Fibroblast of the aortic adventitia (primary cell): ENCODE measurements at regions not wholly inside any gene's neighbourhood (a gene's known extent, or its start where the extent isn't known, plus 50 kb on each side); places are given as distances from the start of the nearest gene placed in this dataset.

Experiments
- DNase-seq: peaks from one replicate; pipeline ENCODE4 v3.0.0-alpha.2; 2010; ENCODE audit warnings: low read depth
- H3K4me3 ChIP-seq: 2 replicates; pipeline ENCODE4 v1.5.1; 2011; ENCODE audit warnings: low read depth, mild to moderate bottlenecking, control low read depth, low read length, moderate library complexity
- TF ChIP-seq, protein P1 (sequence below): IDR thresholded peaks from 2 replicates; pipeline ENCODE4 v1.5.1; 2011; ENCODE audit warnings: mild to moderate bottlenecking, low read length, control low read depth, inconsistent platforms; ENCODE audit not compliant: insufficient read depth

DNA sequence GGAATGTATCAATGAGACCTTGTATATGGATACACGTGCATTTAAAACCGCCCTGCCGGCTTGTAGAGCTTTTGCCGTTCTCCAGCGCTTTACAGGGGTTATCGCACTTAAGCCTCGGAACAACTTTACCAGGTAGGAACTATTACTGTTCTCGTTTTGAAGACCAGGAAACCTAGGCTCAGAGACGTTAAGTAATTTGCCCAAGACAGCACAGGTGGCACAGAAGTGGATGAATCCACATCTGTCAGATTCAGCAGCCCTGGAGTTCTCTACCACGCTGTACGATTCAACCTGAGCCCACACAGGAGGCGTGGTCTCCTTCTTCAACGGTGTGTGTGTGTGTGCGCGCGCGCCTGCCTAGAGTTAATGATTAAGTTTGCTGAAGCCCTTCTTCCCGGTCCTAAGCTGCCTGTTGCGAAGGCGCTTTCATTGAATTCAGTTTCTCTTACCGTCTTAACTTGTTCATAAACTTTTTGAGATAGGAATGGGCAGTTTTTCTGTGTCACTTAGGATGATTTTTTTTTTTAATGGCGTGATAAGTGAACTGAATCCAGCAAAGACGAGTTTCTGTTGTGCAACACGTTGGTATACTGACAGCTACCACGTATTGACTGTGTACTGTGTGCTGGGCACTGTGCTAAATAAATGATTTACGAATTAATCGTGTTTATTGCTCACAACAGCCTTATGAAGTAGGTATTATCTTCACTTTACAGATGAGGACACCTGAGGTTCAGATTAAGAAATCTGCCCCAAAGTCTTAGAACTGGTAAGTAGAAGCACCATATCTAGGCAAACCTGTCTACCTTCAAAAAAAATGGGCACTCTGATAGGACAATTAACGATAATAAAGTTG is 67.4 kb downstream of the KCNRG start:
- DNase-seq, result peak; percentile 67
- TF ChIP-seq, protein P1, sequence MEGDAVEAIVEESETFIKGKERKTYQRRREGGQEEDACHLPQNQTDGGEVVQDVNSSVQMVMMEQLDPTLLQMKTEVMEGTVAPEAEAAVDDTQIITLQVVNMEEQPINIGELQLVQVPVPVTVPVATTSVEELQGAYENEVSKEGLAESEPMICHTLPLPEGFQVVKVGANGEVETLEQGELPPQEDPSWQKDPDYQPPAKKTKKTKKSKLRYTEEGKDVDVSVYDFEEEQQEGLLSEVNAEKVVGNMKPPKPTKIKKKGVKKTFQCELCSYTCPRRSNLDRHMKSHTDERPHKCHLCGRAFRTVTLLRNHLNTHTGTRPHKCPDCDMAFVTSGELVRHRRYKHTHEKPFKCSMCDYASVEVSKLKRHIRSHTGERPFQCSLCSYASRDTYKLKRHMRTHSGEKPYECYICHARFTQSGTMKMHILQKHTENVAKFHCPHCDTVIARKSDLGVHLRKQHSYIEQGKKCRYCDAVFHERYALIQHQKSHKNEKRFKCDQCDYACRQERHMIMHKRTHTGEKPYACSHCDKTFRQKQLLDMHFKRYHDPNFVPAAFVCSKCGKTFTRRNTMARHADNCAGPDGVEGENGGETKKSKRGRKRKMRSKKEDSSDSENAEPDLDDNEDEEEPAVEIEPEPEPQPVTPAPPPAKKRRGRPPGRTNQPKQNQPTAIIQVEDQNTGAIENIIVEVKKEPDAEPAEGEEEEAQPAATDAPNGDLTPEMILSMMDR, result no peak
- peak overlapping the region; percentile 84 for H3K4me3 ChIP-seq

DNA sequence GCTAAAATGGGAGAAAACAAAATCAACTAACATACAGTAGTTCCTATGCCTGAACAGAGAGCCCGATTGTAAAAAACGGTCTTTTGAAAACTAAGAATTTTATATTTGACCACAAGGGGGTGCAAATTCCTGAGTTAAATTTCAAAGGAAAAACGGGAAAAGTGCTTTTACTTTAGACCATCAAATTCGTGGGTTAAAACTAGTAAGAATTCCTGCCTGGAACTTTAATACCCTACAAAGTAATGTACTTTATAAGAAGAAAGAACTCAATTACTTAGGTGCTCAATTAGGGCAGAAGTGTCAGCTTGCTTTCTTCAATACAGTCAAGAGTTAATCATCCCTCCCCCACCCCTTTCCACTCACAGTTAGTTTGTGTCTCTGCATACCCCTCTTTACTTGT is 69.8 kb downstream of the KCNRG start:
- TF ChIP-seq, protein P1, result peak; percentile 38
- peak; percentile 79 for DNase-seq
- peak overlapping the region; percentile 42 for H3K4me3 ChIP-seq

DNA sequence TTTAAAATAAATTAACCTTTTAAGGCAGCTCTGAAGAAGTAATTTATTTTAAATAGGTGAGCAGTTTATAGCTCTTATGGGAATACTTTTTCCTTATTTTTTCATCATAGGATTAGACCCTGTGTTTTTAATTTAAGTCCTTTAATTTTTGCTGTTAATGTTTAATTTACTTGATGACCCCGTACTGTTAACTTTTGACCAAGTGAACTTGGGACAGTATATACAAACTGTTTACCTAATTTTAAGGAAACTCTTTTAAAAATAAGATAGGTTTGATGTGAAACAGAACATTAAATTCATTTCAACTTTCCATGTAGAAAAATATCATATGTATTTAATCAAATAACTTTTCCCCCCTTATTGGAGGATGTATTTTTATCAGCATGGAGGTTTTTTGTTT is 74.4 kb downstream of the KCNRG start:
- no peak overlapping the region for H3K4me3 ChIP-seq
- TF ChIP-seq, protein P1, result no peak
- DNase-seq, result no peak

DNA sequence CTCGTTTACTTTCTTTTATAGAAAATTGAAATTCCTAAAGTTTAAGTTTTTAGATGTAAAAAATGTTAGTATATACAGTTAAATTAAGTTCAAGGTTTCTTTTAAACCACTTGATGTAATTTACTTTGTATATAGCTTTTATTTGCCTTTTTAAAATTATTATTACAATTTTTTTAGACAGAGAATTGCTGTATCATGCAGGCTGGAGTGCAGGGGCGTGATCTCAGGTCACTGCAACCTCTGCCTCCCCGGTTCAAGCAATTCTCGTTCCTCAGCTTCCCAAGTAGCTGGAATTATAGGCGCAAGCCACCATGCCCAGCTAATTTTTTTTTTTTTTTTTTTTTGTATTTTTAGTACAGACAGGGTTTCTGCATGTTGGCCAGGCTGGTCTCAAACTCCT is 75.0 kb downstream of the KCNRG start:
- H3K4me3 ChIP-seq, result no peak overlapping the region
- TF ChIP-seq, protein P1, result no peak
- no peak for DNase-seq

DNA sequence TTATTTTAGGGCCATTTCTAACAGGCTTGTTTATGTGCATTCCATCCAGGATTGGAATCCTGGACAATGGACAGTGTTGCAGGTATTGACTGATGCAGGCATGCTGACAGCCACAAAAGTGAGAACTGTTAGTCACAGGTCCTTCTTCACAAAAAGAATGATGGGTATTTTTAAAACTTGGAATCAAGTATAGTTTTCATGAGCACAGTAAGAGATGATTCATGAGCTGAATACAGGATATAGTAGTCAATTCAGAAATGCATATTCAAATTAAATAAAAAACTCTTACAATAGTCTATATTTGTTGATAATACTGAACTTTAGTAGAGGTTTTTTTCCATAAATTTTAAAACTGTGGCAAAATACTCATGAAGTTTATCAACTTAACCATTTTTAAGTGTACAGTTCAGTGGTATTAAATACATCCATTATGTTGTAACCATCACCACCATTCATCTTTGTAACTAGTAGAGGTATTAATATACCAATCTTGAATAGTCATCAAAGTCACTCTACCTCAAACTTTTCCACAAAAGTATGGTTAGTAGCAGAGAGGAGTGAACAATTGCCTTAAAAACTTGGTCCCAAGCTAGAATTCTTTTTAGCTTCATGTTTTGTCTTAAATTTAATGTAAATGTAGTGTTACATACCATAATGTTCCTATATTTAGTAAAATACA is 79.5 kb downstream of the KCNRG start:
- DNase-seq, result peak; percentile 10
- TF ChIP-seq, protein P1, result no peak
- no peak overlapping the region for H3K4me3 ChIP-seq

DNA sequence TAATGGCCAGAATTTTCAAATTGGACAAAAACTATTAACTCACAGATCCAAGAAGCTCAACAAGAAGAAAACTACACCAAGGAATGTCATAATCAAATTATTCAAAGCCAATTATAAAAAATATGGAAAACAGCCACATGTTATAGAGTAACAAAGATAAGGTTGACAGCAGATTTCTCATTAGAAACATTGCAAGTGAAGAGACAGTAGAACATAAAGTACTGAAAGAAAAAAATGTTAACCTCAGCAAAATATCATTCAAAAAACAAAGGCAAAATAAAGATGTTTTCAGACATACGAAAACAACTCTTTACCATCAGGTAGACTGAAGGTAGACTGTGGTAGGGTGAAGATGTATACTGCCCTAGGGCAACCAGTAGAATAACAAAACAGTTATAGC is 83.4 kb downstream of the KCNRG start:
- no peak for DNase-seq
- TF ChIP-seq, protein P1, result no peak
- H3K4me3 ChIP-seq, result no peak overlapping the region
